GM19328 (cell line): ENCODE measurements at regions not wholly inside any gene's neighbourhood (a gene's known extent, or its start where the extent isn't known, plus 50 kb on each side); places are given as distances from the start of the nearest gene placed in this dataset.

Experiments
- ATAC-seq: cut with Tn5 transposase; IDR thresholded peaks from one replicate; pipeline ENCODE4 v1.9.1; 2021; ENCODE audit warnings: mild to moderate bottlenecking, moderate library complexity; ENCODE audit not compliant: unreplicated experiment

- ATAC-seq = no peak
These were observed 133.9 kb upstream of the SOX4 start for GRCh38 chr6:21459641-21460040.

- no peak for ATAC-seq
These were observed 131.6 kb upstream of the SOX4 start for GRCh38 chr6:21461844-21462518.

GRCh38 chr6:21462519-21462852, 131.1 kb upstream of the SOX4 start:
- ATAC-seq = no peak

- no peak for ATAC-seq
These were observed 126.5 kb upstream of the SOX4 start for GRCh38 chr6:21467091-21467490.

- no peak for ATAC-seq
These were observed 125.1 kb upstream of the SOX4 start for GRCh38 chr6:21468461-21468860.

GRCh38 chr6:21469213-21469612, 124.3 kb upstream of the SOX4 start:
- no peak for ATAC-seq

GRCh38 chr6:21476112-21476511, 117.4 kb upstream of the SOX4 start:
- no peak for ATAC-seq

GRCh38 chr6:21478411-21478810, 115.1 kb upstream of the SOX4 start:
- ATAC-seq = no peak

GRCh38 chr6:21478883-21479539, 114.5 kb upstream of the SOX4 start:
- ATAC-seq = no peak

GRCh38 chr6:21486115-21486514, 107.4 kb upstream of the SOX4 start:
- ATAC-seq = no peak

GRCh38 chr6:21489826-21490225, 103.7 kb upstream of the SOX4 start:
- no peak for ATAC-seq

- no peak for ATAC-seq
These were observed 101.6 kb upstream of the SOX4 start for GRCh38 chr6:21491955-21492354.

- no peak for ATAC-seq
These were observed 99.0 kb upstream of the SOX4 start for GRCh38 chr6:21494505-21494904.

- ATAC-seq = no peak
These were observed 97.4 kb upstream of the SOX4 start for GRCh38 chr6:21496196-21496595.

- no peak for ATAC-seq
These were observed 96.8 kb upstream of the SOX4 start for GRCh38 chr6:21496706-21497105.

GRCh38 chr6:21500314-21501020, 93.1 kb upstream of the SOX4 start:
- ATAC-seq = no peak

GRCh38 chr6:21501021-21501354, 92.6 kb upstream of the SOX4 start:
- ATAC-seq = no peak

- no peak for ATAC-seq
These were observed 91.7 kb upstream of the SOX4 start for GRCh38 chr6:21501815-21502214.

GRCh38 chr6:21502682-21503081, 90.9 kb upstream of the SOX4 start:
- no peak for ATAC-seq

GRCh38 chr6:21504790-21505189, 88.8 kb upstream of the SOX4 start:
- ATAC-seq = no peak

- no peak for ATAC-seq
These were observed 88.0 kb upstream of the SOX4 start for GRCh38 chr6:21505574-21505990.

- no peak for ATAC-seq
These were observed 87.4 kb upstream of the SOX4 start for GRCh38 chr6:21506126-21506525.
